DMS114 treated with DMSO at 0.1 percent for 48 hours (cell line): ENCODE measurements at regions not wholly inside any gene's neighbourhood (a gene's known extent, or its start where the extent isn't known, plus 50 kb on each side); places are given as distances from the start of the nearest gene placed in this dataset.

Experiments used
- DNase-seq: peaks from one replicate; lab custom pipeline; 2025; ENCODE audit not compliant: unreplicated experiment; lab: John Stamatoyannopoulos, UW

GRCh38 chr3:152710549-152710948, 124.4 kb upstream of the P2RY1 start:
- no peak for DNase-seq

- DNase-seq, result no peak
Observed at GRCh38 chr3:152713989-152714388, 120.9 kb upstream of the P2RY1 start.

GRCh38 chr3:152714507-152714906, 120.4 kb upstream of the P2RY1 start:
- no peak for DNase-seq

- no peak for DNase-seq
Observed at GRCh38 chr3:152717252-152717651, 117.7 kb upstream of the P2RY1 start.

GRCh38 chr3:152718810-152719209, 116.1 kb upstream of the P2RY1 start:
- no peak for DNase-seq

- no peak for DNase-seq
Observed at GRCh38 chr3:152719264-152719663, 115.7 kb upstream of the P2RY1 start.

- no peak for DNase-seq
Observed at GRCh38 chr3:152720951-152721718, 113.8 kb upstream of the P2RY1 start.

- no peak for DNase-seq
Observed at GRCh38 chr3:152724270-152724669, 110.7 kb upstream of the P2RY1 start.

- DNase-seq, result no peak
Observed at GRCh38 chr3:152728231-152728980, 106.5 kb upstream of the P2RY1 start.

- no peak for DNase-seq
Observed at GRCh38 chr3:152729906-152730305, 105.0 kb upstream of the P2RY1 start.

GRCh38 chr3:152731511-152731910, 103.4 kb upstream of the P2RY1 start:
- DNase-seq, result no peak

- DNase-seq, result no peak
Observed at GRCh38 chr3:152733584-152734119, 101.3 kb upstream of the P2RY1 start.

GRCh38 chr3:152737021-152737908, 97.7 kb upstream of the P2RY1 start:
- DNase-seq, result no peak

GRCh38 chr3:152738656-152739055, 96.3 kb upstream of the P2RY1 start:
- no peak for DNase-seq

GRCh38 chr3:152742368-152743347, 92.3 kb upstream of the P2RY1 start:
- DNase-seq, result no peak

GRCh38 chr3:152745646-152746045, 89.3 kb upstream of the P2RY1 start:
- no peak for DNase-seq

- no peak for DNase-seq
Observed at GRCh38 chr3:152754303-152754702, 80.6 kb upstream of the P2RY1 start.

- DNase-seq, result no peak
Observed at GRCh38 chr3:152756807-152757206, 78.1 kb upstream of the P2RY1 start.

- no peak for DNase-seq
Observed at GRCh38 chr3:152760024-152760563, 74.8 kb upstream of the P2RY1 start.

- DNase-seq, result no peak
Observed at GRCh38 chr3:152760591-152760990, 74.3 kb upstream of the P2RY1 start.
